OCI-LY7 (cell line): ENCODE measurements at regions not wholly inside any gene's neighbourhood (a gene's known extent, or its start where the extent isn't known, plus 50 kb on each side); places are given as distances from the start of the nearest gene placed in this dataset.

Experiments
- BruUV-seq: library from RNA; stranded (reverse); fragments of 400-500 nt; replicated peaks from 2 replicates; lab custom pipeline; 2021; lab: Mats Ljungman, UMichigan
- CTCF ChIA-PET: fragments of 300-600 bp; sonication (Branson Sonifier 250); formaldehyde crosslinking; loops from one replicate; lab custom pipeline; 2022; ENCODE audit warnings: antibody characterized with exemption; ENCODE audit not compliant: unreplicated experiment; lab: Charles Lee
- POLR2A ChIA-PET: fragments of 300-600 bp; sonication (Branson Sonifier 250); formaldehyde crosslinking; loops from one replicate; lab custom pipeline; 2022; ENCODE audit warnings: antibody characterized with exemption; lab: Charles Lee
- DNase-seq: peaks from one replicate; pipeline ENCODE4 v3.0.0-alpha.2; 2015; ENCODE audit warnings: low spot score
- H2AFZ ChIP-seq: fragments of 200-600 bp; sonication (generic), shearing (Covaris generic); 2 replicates; pipeline ENCODE4 v1.6.1; 2014; ENCODE audit warnings: mild to moderate bottlenecking, antibody characterized with exemption, low read length, moderate library complexity
- H3K27ac ChIP-seq: fragments of 200-600 bp; sonication (generic); 2 replicates; pipeline ENCODE4 v1.5.1; 2014; ENCODE audit warnings: mixed run types, low read depth, mild to moderate bottlenecking, moderate library complexity, low read length, inconsistent platforms; ENCODE audit not compliant: poor library complexity, severe bottlenecking
- H3K36me3 ChIP-seq: fragments of 200-600 bp; sonication (generic); 2 replicates; pipeline ENCODE4 v1.6.1; 2014; ENCODE audit warnings: mild to moderate bottlenecking, antibody characterized with exemption, low read length, moderate library complexity, mixed read lengths; ENCODE audit not compliant: insufficient read depth
- H3K4me1 ChIP-seq: fragments of 200-600 bp; sonication (generic); 2 replicates; pipeline ENCODE4 v1.5.1; 2014; ENCODE audit warnings: mild to moderate bottlenecking, low read length; ENCODE audit not compliant: insufficient read depth, poor library complexity, severe bottlenecking
- H3K4me2 ChIP-seq: fragments of 200-600 bp; sonication (generic); 2 replicates; pipeline ENCODE4 v1.6.1; 2014; ENCODE audit warnings: mild to moderate bottlenecking, low read length
- H3K4me3 ChIP-seq: fragments of 200-600 bp; sonication (generic); 2 replicates; pipeline ENCODE4 v1.5.1; 2014; ENCODE audit warnings: mild to moderate bottlenecking, low read depth, low read length; ENCODE audit not compliant: poor library complexity, severe bottlenecking
- H3K79me2 ChIP-seq: fragments of 200-600 bp; sonication (generic); 2 replicates; pipeline ENCODE4 v1.6.1; 2016; ENCODE audit warnings: low read depth, mild to moderate bottlenecking, low read length, moderate library complexity, mixed read lengths; ENCODE audit not compliant: insufficient read depth
- H3K9me2 ChIP-seq: fragments of 200-600 bp; sonication (generic); 2 replicates; pipeline ENCODE4 v1.6.1; 2016; ENCODE audit warnings: mild to moderate bottlenecking, low read length, mixed read lengths; ENCODE audit not compliant: insufficient read depth
- H3K9me3 ChIP-seq: fragments of 200-600 bp; sonication (generic); 2 replicates; pipeline ENCODE4 v1.6.1; 2014; ENCODE audit warnings: mild to moderate bottlenecking, mixed run types, low read length, mixed read lengths
- H4K20me1 ChIP-seq: fragments of 200-600 bp; sonication (generic); 2 replicates; pipeline ENCODE4 v1.6.1; 2014; ENCODE audit warnings: mild to moderate bottlenecking, antibody characterized with exemption, low read length, moderate library complexity, mixed read lengths; ENCODE audit not compliant: insufficient read depth
- EZH2phosphoT487 ChIP-seq: fragments of 200-600 bp; sonication (generic); IDR thresholded peaks from 2 replicates; pipeline ENCODE4 v1.6.1; 2018; ENCODE audit warnings: low read depth, borderline replicate concordance, mild to moderate bottlenecking, mixed run types, antibody characterized with exemption, low read length, moderate library complexity, mixed read lengths
- intact Hi-C: fragments of 100-400 bp; cut with micrococcal nuclease; formaldehyde crosslinking; loops from one replicate; pipeline ENCODE4 v1.10.0; 2022; ENCODE audit not compliant: unreplicated experiment
- TF ChIP-seq, protein P1 (sequence below): fragments of 200-600 bp; sonication (generic); conservative IDR thresholded peaks from 2 replicates; pipeline ENCODE4 v1.5.1; 2014; ENCODE audit warnings: mild to moderate bottlenecking, antibody characterized with exemption, low read length, moderate library complexity, mixed read lengths

DNA sequence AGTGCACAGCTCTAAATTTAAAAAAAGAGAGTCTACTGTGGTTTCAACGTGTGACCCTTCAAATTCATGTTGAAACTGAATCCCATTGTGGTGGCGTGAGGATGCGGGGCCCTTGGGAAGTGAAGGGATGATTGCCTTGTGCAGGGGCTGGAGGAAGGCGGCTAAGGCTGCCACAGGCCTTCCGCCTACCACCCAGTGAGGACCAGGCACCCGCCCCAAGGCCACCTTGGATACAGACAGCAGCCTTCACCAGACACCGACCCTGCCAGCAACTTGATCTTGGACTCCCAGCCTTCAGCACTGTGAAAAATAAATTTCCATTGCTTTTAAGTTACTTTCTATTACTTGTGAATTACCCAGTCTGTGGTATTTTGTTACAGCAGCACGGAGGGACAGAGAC is 103.4 kb upstream of the TMEM18 start:
- Histone ChIP-seq H3K79me2 (no peaks in the 10 kb centered on the region), H3K4me3 (no peak overlapping the region), H3K4me2 (no peak overlapping the region), H2AFZ (no peak overlapping the region), H3K36me3 (no peaks in the 10 kb centered on the region), H3K4me1 (no peaks in the 10 kb centered on the region), H3K9me3 (no peaks in the 10 kb centered on the region), H3K9me2 (no peaks in the 10 kb centered on the region), H3K27ac (no peak overlapping the region), H4K20me1 (no peaks in the 10 kb centered on the region)
- intact Hi-C loops = no loop called here
- no peak for DNase-seq
- TF ChIP-seq, protein P1, sequence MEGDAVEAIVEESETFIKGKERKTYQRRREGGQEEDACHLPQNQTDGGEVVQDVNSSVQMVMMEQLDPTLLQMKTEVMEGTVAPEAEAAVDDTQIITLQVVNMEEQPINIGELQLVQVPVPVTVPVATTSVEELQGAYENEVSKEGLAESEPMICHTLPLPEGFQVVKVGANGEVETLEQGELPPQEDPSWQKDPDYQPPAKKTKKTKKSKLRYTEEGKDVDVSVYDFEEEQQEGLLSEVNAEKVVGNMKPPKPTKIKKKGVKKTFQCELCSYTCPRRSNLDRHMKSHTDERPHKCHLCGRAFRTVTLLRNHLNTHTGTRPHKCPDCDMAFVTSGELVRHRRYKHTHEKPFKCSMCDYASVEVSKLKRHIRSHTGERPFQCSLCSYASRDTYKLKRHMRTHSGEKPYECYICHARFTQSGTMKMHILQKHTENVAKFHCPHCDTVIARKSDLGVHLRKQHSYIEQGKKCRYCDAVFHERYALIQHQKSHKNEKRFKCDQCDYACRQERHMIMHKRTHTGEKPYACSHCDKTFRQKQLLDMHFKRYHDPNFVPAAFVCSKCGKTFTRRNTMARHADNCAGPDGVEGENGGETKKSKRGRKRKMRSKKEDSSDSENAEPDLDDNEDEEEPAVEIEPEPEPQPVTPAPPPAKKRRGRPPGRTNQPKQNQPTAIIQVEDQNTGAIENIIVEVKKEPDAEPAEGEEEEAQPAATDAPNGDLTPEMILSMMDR = no peak
- no peak for TF ChIP-seq EZH2phosphoT487
- BruUV-seq = no TSS peak
- CTCF ChIA-PET = no interaction called here
- POLR2A ChIA-PET = interaction anchor here (0.7 kb wide), 1 partner anchor 365 kb away, joined by 5 read pairs; no protein-coding TSS in a partner anchor

DNA sequence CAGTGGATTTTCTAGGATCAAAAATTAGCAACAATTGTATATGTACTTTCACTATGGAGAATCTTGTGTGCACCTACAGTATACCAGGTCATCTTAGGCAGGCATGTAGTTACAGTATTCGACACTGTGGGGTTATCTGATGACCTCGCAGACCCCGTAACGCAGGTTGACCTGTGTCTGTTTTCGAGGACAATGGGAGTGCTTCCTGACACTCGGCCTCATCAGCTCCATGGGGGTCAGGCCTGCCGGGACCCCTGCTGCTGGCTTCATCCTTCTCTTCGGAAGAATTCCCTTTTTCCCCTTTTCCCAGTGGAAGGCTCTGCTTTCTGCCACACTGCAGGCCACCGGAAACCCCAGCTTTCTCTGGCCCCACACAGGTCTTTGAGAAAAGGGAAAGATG is 102.8 kb upstream of the TMEM18 start:
- no peak overlapping the region for H3K27ac ChIP-seq
- no TSS peak for BruUV-seq
- H3K36me3 ChIP-seq = no peaks in the 10 kb centered on the region
- H4K20me1 ChIP-seq = no peaks in the 10 kb centered on the region
- H3K4me1 ChIP-seq = no peaks in the 10 kb centered on the region
- TF ChIP-seq, protein P1 = no peak
- H3K4me2 ChIP-seq = no peak overlapping the region
- H3K9me2 ChIP-seq = no peaks in the 10 kb centered on the region
- intact Hi-C loops = no loop called here
- H3K4me3 ChIP-seq = no peak overlapping the region
- ChIA-PET CTCF (no interaction called here), POLR2A (interaction anchor here (0.6 kb wide), 1 partner anchor 348 kb away, joined by 3 read pairs; no protein-coding TSS in a partner anchor)
- no peaks in the 10 kb centered on the region for H3K79me2 ChIP-seq
- DNase-seq = no peak
- H3K9me3 ChIP-seq = no peaks in the 10 kb centered on the region
- no peak overlapping the region for H2AFZ ChIP-seq

DNA sequence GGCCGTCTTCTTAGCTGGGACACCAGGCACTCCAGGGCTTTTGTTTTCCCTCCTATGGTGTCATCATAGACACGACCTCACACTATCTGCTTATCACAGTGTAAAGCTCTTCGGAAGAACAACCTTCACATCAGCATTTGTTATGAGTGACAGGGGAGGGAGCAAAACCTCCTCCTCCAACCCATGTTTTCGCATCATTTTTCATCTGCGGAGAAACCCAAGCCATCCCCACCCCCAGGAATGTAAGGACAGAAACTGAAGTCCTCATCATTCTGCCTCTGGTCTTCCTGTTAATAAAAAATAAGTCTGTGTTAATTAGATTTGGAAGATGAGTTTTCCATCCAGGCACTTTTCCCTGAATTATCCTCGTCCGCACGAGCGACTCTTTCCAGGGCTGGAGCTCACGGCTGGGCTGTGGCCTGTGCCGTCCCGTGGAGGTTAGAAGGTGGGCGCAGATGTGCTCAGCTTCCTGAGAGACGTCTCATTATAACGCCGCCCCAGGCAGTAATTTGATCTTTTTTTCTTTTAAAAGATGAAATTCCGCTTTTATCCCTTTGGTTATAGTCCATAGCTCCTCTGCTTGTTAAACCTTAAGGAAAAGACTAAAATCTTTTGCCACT is 101.6 kb upstream of the TMEM18 start:
- no peaks in the 10 kb centered on the region for H3K79me2 ChIP-seq
- H3K27ac ChIP-seq = no peak overlapping the region
- H3K4me3 ChIP-seq = no peak overlapping the region
- ChIA-PET CTCF (no interaction called here), POLR2A (no interaction called here)
- no peak overlapping the region for H2AFZ ChIP-seq
- H3K4me2 ChIP-seq = no peak overlapping the region
- no peaks in the 10 kb centered on the region for H3K9me3 ChIP-seq
- H3K4me1 ChIP-seq = no peaks in the 10 kb centered on the region
- intact Hi-C loops = no loop called here
- no TSS peak for BruUV-seq
- H3K36me3 ChIP-seq = no peaks in the 10 kb centered on the region
- no peaks in the 10 kb centered on the region for H3K9me2 ChIP-seq
- no peak for DNase-seq
- TF ChIP-seq EZH2phosphoT487 = no peak
- TF ChIP-seq, protein P1 = no peak
- H4K20me1 ChIP-seq = no peaks in the 10 kb centered on the region
